Endothelial cell of umbilical vein (primary cell): ENCODE measurements at regions not wholly inside any gene's neighbourhood (a gene's known extent, or its start where the extent isn't known, plus 50 kb on each side); places are given as distances from the start of the nearest gene placed in this dataset.

ENCODE experiments used
- BruUV-seq: library from RNA; stranded (reverse); fragments of 400-500 nt; replicated peaks from 2 replicates; lab custom pipeline; 2021; lab: Mats Ljungman, UMichigan
- CTCF ChIA-PET: fragments of 300-600, 350-600 bp; sonication (Branson Sonifier 250); formaldehyde crosslinking; loops from one replicate; lab custom pipeline; 2021; ENCODE audit warnings: antibody characterized with exemption, inconsistent platforms; lab: Charles Lee
- POLR2A ChIA-PET: fragments of 300-600, 350-600 bp; sonication (Branson Sonifier 250); formaldehyde crosslinking; loops from one replicate; lab custom pipeline; 2021; ENCODE audit warnings: antibody characterized with exemption, inconsistent platforms; lab: Charles Lee
- DNase-seq: peaks from one replicate; pipeline ENCODE4 v3.0.0-alpha.2; 2011; ENCODE audit warnings: low read depth, low spot score
- FAIRE-seq: peaks from 2 replicates; lab custom pipeline; 2011; peaks lifted over from hg19 to GRCh38; lab: Jason Lieb, UNC
- H2AFZ ChIP-seq: 2 replicates; pipeline ENCODE4 v1.6.0; 2012; ENCODE audit warnings: low read depth, low read length, control low read depth, inconsistent platforms
- H3K27ac ChIP-seq: 2 replicates; pipeline ENCODE4 v1.5.1; 2011; ENCODE audit warnings: low read depth, mild to moderate bottlenecking, control low read depth, low read length, moderate library complexity; ENCODE audit not compliant: insufficient read depth
- H3K27me3 ChIP-seq, 2 experiments: 2 replicates each; pipeline versions ENCODE4 v1.6.0 to v1.6.1; 2011; ENCODE audit warnings: low read length in 2 of 2, mixed read lengths in 1 of 2; ENCODE audit not compliant: control insufficient read depth in 2 of 2, insufficient read depth in 2 of 2
- H3K36me3 ChIP-seq, 2 experiments: 2 replicates in 1 of 2; 3 replicates in 1 of 2; pipeline ENCODE4 v1.5.1; 2011; ENCODE audit warnings: low read length in 2 of 2, mild to moderate bottlenecking in 1 of 2, moderate library complexity in 1 of 2; ENCODE audit not compliant: control insufficient read depth in 2 of 2, insufficient read depth in 2 of 2; ENCODE audit errors: extremely low read depth in 1 of 2
- H3K4me1 ChIP-seq: 3 replicates; pipeline ENCODE4 v1.5.1; 2011; ENCODE audit warnings: mild to moderate bottlenecking, low read length; ENCODE audit not compliant: control insufficient read depth, insufficient read depth; ENCODE audit errors: extremely low read depth
- H3K4me2 ChIP-seq: 2 replicates; pipeline ENCODE4 v1.6.1; 2011; ENCODE audit warnings: low read length, control low read depth, mixed read lengths; ENCODE audit not compliant: insufficient read depth
- H3K4me3 ChIP-seq, 3 experiments: fragments of 200-600 bp in 1 of 3; sonication (generic), shearing (Covaris generic) in 1 of 3; replicated peaks in 1 of 3; 2 replicates each; pipeline ENCODE4 v1.5.1; 2011 to 2016; ENCODE audit warnings: control low read depth in 3 of 3, low read length in 3 of 3, mild to moderate bottlenecking in 2 of 3, inconsistent platforms in 1 of 3, low read depth in 1 of 3, moderate library complexity in 1 of 3; ENCODE audit not compliant: insufficient read depth in 1 of 3
- H3K79me2 ChIP-seq: 2 replicates; pipeline ENCODE4 v1.6.0; 2012; ENCODE audit warnings: low read length, inconsistent platforms; ENCODE audit not compliant: control insufficient read depth, insufficient read depth
- H3K9ac ChIP-seq: replicated peaks from 2 replicates; pipeline ENCODE3; 2011; ENCODE audit warnings: low read length, control low read depth; ENCODE audit not compliant: insufficient read depth; ENCODE audit errors: extremely low read depth
- H3K9me1 ChIP-seq: replicated peaks from 3 replicates; pipeline ENCODE4 v1.6.0; 2011; ENCODE audit warnings: mild to moderate bottlenecking, low read length; ENCODE audit not compliant: control insufficient read depth, insufficient read depth; ENCODE audit errors: extremely low read depth
- H3K9me3 ChIP-seq: replicated peaks from 2 replicates; pipeline ENCODE4 v1.5.1; 2012; ENCODE audit warnings: low read length, inconsistent platforms; ENCODE audit not compliant: control insufficient read depth, insufficient read depth
- H4K20me1 ChIP-seq: replicated peaks from 2 replicates; pipeline ENCODE3; 2011; ENCODE audit warnings: mild to moderate bottlenecking, low read length; ENCODE audit not compliant: control insufficient read depth, insufficient read depth; ENCODE audit errors: extremely low read depth
- EZH2 ChIP-seq: IDR thresholded peaks from 2 replicates; pipeline ENCODE4 v1.6.1; 2012; ENCODE audit warnings: borderline replicate concordance, low read depth, mild to moderate bottlenecking, moderate library complexity, low read length, inconsistent platforms; ENCODE audit not compliant: severe bottlenecking
- JUN ChIP-seq: IDR thresholded peaks from 2 replicates; pipeline ENCODE4 v1.6.1; 2011; ENCODE audit warnings: borderline replicate concordance, low read depth; ENCODE audit not compliant: insufficient read length, insufficient read depth
- POLR2A ChIP-seq: IDR thresholded peaks from 2 replicates; pipeline ENCODE4 v1.6.1; 2012; ENCODE audit warnings: low read depth, mild to moderate bottlenecking, control low read depth, low read length
- dilution Hi-C: fragments of 300-500 bp; cut with MboI; formaldehyde crosslinking; loops from one replicate; pipeline ENCODE4 v1.15.0; 2019; ENCODE audit warnings: low sequenced_read_pairs; ENCODE audit not compliant: extremely low pct_ligation_motif_present
- intact Hi-C: fragments of 100-400 bp; cut with micrococcal nuclease; formaldehyde crosslinking; loops from one replicate; pipeline ENCODE4 v1.10.0; 2022
- TF ChIP-seq, protein P1 (sequence below): IDR thresholded peaks from 2 replicates; pipeline ENCODE4 v1.6.1; 2011; ENCODE audit not compliant: insufficient read depth, insufficient read length

DNA sequence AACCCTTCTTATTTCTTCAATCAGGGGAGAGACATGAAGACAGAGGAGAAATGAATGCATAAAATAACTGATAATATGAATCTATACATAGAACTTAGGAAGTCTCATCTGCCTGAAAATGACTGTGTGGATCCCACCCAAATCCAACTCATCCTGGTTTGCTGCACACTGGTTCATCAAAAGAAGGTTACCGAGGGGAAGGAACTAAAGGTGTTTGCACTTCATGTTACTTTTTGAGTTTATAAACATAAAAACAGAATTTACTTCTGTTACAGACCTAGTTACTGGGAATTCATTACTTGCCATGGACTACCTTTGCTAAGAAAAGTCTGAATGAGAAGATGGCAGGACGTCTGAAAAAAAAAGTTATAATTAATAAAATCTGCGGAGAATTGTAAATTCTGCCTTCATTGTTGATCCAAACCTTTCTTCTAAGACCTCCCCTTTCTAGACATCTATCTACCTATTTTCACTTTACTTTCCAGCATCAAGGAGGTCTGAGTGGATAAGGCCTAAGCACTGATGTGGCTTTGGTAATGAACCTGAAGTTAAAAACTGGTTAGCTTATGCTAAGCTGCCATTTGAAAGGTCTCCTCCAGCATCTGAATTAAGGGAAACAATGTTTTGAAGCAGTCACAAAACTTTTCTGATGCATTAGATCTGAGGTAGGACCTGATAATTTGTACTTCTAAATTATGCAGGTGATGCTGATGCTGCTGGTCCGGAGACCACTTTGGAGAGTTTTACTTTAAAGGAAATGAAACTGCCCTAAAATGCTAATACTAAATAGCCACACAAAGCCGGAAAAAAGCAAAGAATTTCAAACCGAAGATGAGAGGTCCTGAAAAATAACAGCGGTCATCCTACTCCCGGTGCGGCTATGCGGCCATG is 84.0 kb downstream of the HFE start:
- TF ChIP-seq JUN = no peak
- H3K4me3 ChIP-seq = peak overlapping the region; percentile 53 to 75 (median 61)
- peak overlapping the region; percentile 75 for H3K9ac ChIP-seq
- POLR2A ChIA-PET = interaction anchor here (4.0 kb wide), 1 partner anchor 13 kb away, joined by 23 read pairs; a partner anchor contains a TSS
- H3K79me2 ChIP-seq = no peaks in the 10 kb centered on the region
- intact Hi-C loops = loop anchor here (1.0 to 10.0 kb wide), 2 partner anchors 12 to 384 kb away; no protein-coding TSS in a partner anchor
- H3K27me3 ChIP-seq = no peaks in the 10 kb centered on the region
- DNase-seq (no peak), FAIRE-seq (peak; percentile 33)
- H3K9me3 ChIP-seq = no peaks in the 10 kb centered on the region
- dilution Hi-C loops = no loop called here
- BruUV-seq = TSS peak; percentile 65
- H3K9me1 ChIP-seq = no peaks in the 10 kb centered on the region
- CTCF ChIA-PET = interaction anchor here (1.3 kb wide), 1 partner anchor 13 kb away, joined by 4 read pairs; no protein-coding TSS in a partner anchor
- no peaks in the 10 kb centered on the region for H4K20me1 ChIP-seq
- no peaks in the 10 kb centered on the region for H3K36me3 ChIP-seq
- peak overlapping the region; percentile 88 for H3K4me2 ChIP-seq
- H3K27ac ChIP-seq = peak overlapping the region; percentile 81
- peak overlapping the region; percentile 86 for H2AFZ ChIP-seq
- peaks cover 11% of the 10 kb centered on the region for H3K4me1 ChIP-seq

DNA sequence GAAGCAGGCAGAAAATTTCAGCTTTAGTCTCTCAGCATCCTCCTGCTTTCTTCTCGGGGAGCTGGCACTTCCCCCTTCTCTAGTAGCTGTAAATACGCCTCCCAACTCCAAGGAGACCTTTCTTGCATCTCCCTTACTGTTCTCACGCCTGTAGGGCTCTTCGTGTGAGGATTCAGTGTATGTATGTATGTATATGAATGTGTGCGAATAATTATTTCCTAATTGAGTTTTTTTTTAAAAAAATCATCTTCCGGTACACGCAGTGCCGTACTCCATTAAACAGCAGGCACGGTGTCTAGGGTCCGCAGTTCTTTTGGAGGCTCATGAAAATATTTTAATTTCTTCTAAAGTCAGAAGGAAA is 85.4 kb downstream of the HFE start:
- CTCF ChIA-PET = interaction anchor here (0.6 to 2.6 kb wide), 7 partner anchors 11 to 423 kb away, joined by 3 to 17 read pairs (median 5); a partner anchor contains a TSS
- DNase-seq (peak; percentile 74), FAIRE-seq (no peak)
- Histone ChIP-seq H3K4me3 (peak overlapping the region; percentile 53 to 75 (median 61)), H3K4me2 (peak overlapping the region; percentile 95), H3K27ac (peak overlapping the region; percentile 81), H3K9ac (peak overlapping the region; percentile 75), H2AFZ (peak overlapping the region; percentile 4), H3K36me3 (no peaks in the 10 kb centered on the region), H3K9me1 (no peaks in the 10 kb centered on the region), H3K79me2 (no peaks in the 10 kb centered on the region), H4K20me1 (no peaks in the 10 kb centered on the region), H3K27me3 (no peaks in the 10 kb centered on the region), H3K9me3 (no peaks in the 10 kb centered on the region), H3K4me1 (peaks cover 11% of the 10 kb centered on the region)
- intact Hi-C loops = loop anchor here (1.0 to 10.0 kb wide), 3 partner anchors 46 to 382 kb away; no protein-coding TSS in a partner anchor
- POLR2A ChIA-PET = interaction anchor here (1.0 to 4.0 kb wide), 5 partner anchors 11 to 47 kb away, joined by 3 to 23 read pairs (median 7); a partner anchor contains a TSS
- dilution Hi-C loops = no loop called here
- no TSS peak for BruUV-seq
- TF ChIP-seq EZH2 = no peak
- TF ChIP-seq, protein P1, sequence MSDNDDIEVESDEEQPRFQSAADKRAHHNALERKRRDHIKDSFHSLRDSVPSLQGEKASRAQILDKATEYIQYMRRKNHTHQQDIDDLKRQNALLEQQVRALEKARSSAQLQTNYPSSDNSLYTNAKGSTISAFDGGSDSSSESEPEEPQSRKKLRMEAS = no peak
- TF ChIP-seq POLR2A = no peak
- no peak for TF ChIP-seq JUN
